Suprapubic skin (tissue), 3 donors: ENCODE measurements at regions not wholly inside any gene's neighbourhood (a gene's known extent, or its start where the extent isn't known, plus 50 kb on each side); places are given as distances from the start of the nearest gene placed in this dataset.

Source experiments
- CTCF ChIP-seq, 2 donors: fragments of 200-600 bp in 1 of 2; fragments of 450-650 bp in 1 of 2; sonication (generic) in 1 of 2; IDR thresholded peaks; one replicate each; pipeline ENCODE4 v1.5.1; 2016 to 2019; ENCODE audit warnings: antibody characterized with exemption in 2 of 2, mild to moderate bottlenecking in 1 of 2, moderate library complexity in 1 of 2
- POLR2AphosphoS5 ChIP-seq, 3 donors: sonication (generic); formaldehyde crosslinking; IDR thresholded peaks; one replicate each; pipeline ENCODE4 v1.6.1; 2017; ENCODE audit warnings: antibody characterized with exemption in 3 of 3

- peak in 1 of 3 donors; percentile 15 for TF ChIP-seq POLR2AphosphoS5 (IDR thresholded peaks at IDR 0.05)
- TF ChIP-seq CTCF (IDR thresholded peaks at IDR 0.05) = no peak
Observed at GRCh38 chr18:25805323-25805722, 285.1 kb downstream of the SS18 start.
